NOMO-1 treated with DMSO at 0.1 percent for 48 hours (cell line): ENCODE measurements at regions not wholly inside any gene's neighbourhood (a gene's known extent, or its start where the extent isn't known, plus 50 kb on each side); places are given as distances from the start of the nearest gene placed in this dataset.
"Not testable (repeated sequence)": the region's sequence is repeated elsewhere in the genome, so short reads cannot be mapped to it uniquely, and the experiment has no call there.

Experiments
- DNase-seq: peaks from one replicate; lab custom pipeline; 2025; ENCODE audit not compliant: unreplicated experiment; lab: John Stamatoyannopoulos, UW

- DNase-seq = no peak
These were observed 104.7 kb upstream of the TRIM2 start for GRCh38 chr4:153099391-153100140.

- not testable (repeated sequence) for DNase-seq
These were observed 97.5 kb upstream of the TRIM2 start for GRCh38 chr4:153106736-153107135.

- no peak for DNase-seq
These were observed 97.0 kb upstream of the TRIM2 start for GRCh38 chr4:153107246-153107645.

GRCh38 chr4:153109296-153109849 is 94.9 kb upstream of the TRIM2 start:
- DNase-seq = no peak

DNA sequence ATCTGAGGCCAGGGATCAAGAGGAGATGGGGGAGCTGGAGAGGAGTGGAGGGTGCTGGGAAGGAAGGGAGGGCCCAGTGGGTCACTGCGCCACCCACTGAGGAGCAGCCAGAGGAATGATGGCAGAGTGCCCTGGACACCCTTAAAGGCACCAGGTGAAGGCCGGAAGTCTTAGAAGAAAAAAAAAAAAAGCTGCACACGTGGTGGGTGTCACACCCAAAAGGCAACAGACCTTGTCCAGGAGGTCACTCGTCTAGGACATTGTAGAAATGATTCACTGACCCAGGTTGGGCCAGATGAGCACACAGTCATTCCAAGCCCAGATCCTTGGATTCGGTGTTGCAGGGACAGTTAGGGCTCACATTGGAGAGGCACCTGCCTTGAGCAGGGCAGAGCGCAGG is 93.5 kb upstream of the TRIM2 start:
- no peak for DNase-seq

- no peak for DNase-seq
These were observed 92.7 kb upstream of the TRIM2 start for GRCh38 chr4:153111426-153112040.

GRCh38 chr4:153112041-153112441 is 92.2 kb upstream of the TRIM2 start:
- DNase-seq = no peak

- no peak for DNase-seq
These were observed 91.0 kb upstream of the TRIM2 start for GRCh38 chr4:153113061-153113837.

GRCh38 chr4:153113838-153114105 is 90.5 kb upstream of the TRIM2 start:
- DNase-seq = no peak

- no peak for DNase-seq
These were observed 89.4 kb upstream of the TRIM2 start for GRCh38 chr4:153114771-153115321.

DNA sequence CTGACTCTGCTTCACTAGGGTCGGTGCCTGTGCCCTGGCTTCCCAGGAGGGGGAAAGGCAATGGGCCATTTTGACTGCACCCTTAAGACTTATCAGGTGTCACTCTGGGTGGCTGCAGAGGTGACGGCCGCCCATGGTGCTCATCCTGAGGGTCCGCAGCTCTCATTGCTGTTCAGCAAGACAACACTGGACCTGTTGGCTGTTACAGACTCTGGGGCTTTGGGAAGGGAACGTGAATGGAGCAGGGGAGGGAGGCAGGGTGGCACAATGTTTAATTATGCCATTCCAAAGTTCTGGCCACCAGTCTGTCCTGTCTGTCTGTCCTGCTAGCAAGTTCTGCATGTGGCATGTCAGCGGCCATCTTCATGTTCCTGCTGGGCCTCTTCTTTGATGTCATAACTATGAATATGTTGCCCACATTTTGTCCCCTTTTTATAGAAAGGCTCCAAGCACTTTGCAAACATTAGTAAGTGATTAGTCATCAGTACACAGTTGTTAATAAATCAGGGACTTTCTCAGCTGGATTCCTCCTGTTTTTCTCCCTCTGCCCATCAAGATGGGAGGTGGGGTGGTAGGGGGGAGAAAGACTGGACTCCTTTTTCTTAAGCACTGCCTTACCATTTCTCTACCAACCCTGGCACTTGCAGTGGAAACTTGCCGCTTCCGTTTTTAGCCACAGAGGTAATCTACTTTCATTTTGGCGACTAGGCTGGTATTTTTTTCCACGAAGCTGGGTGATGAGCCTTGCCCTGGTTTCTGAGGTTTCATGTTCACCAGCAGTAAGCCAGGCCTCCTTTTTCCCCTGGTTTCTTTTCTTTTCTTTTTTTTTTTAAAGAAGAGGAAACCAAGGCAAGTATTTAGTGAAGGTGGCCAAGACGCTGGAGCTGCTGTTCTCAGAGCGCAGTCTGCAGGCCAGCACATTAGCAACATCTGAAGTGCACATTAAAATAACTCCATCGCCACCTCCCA is 88.6 kb upstream of the TRIM2 start:
- DNase-seq = peak; percentile 78

DNA sequence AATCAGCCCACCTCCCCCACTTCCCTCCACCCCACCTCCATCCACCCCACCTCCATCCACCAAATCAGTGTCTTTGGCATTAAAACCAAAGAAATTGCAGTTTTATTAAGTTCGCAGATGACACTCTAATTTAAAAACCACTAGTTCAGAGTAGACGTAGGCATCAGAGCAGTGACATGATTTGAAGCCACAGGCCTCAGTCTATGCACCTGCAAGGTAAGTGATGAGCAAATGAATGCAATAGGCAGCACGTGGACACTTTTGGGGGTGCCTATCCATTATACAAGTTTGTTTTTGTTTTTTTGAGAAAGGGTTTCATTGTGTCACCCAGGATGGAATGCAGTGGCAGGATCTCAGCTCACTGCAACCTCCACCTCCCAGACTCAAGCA is 88.0 kb upstream of the TRIM2 start:
- DNase-seq = no peak

DNA sequence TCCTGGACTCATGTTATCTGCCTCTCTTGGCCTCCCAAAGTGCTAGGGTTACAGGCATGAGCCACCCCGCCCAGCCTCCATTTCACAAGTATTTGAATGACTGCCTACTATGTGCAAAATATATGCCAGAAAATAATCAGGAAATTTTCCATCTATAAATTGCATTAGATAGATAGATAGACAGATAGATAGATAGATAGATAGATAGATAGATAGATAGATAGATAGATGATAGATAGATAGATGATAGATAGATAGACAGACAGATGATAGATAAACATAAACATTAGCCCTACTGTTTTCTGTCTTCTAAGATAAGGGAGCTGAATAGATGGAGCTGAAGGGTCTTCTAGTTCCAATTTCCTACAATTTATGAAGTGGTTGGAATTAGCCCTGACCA is 87.4 kb upstream of the TRIM2 start:
- no peak for DNase-seq

- DNase-seq = no peak
These were observed 86.7 kb upstream of the TRIM2 start for GRCh38 chr4:153117554-153117953.

GRCh38 chr4:153119626-153120025 is 84.6 kb upstream of the TRIM2 start:
- no peak for DNase-seq

DNA sequence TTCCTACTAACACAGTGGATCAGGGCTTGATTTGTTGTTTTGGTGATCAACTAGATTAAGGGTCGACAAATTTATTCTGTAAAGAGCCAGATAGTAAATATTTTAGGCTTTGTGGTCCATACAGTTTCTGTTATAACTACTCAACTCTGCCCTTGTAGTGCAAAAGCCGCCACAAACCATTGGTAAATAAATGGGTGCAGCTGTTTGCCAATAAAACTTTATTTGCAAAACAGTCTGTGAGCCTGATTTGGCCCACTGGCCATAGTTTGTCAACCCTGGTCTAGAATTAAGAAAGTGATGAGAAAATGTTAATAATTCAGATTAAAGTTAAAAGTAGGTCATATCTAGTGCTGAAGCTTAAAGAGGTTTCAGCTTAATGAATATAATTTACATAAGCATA is 84.0 kb upstream of the TRIM2 start:
- no peak for DNase-seq

DNA sequence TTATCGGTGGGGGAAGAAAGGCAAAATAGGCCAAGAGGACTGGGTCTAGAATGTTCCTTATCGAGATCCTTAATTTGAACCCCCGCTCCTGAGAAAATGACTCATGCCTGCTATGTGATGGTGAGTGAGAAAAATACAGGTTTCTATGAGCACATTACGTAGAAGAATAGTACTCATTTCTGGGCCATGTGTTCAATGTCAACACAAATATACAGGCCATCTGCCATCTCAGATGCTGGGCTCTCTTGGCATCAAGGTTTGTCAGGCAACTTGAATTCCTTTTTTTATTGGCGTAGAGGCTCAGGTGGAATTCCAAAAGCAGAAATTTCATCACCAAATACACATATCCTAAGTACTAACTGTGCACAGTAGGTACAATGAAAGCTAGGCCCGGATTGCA is 81.4 kb upstream of the TRIM2 start:
- no peak for DNase-seq

DNA sequence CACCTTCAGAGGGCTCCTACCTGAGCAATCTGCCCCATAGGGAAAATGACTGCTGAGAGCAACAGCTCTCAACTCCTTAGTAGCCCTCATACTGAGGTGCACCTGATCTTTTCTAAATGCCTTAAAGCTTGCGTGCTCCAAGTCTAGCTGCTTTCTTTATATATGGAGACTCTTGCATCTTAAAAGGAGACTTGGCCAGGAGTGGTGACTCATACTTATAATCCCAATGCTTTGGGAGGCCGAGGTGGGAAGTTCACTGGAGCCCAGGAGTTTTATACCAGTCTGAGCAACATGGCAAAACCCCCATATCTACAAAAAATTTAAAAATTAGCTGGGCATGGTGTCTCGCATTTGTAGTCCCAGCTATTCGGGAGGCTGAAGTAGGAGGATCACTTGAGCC is 78.1 kb upstream of the TRIM2 start:
- DNase-seq = no peak

GRCh38 chr4:153127760-153128494 is 76.3 kb upstream of the TRIM2 start:
- peak; percentile 81 for DNase-seq

DNA sequence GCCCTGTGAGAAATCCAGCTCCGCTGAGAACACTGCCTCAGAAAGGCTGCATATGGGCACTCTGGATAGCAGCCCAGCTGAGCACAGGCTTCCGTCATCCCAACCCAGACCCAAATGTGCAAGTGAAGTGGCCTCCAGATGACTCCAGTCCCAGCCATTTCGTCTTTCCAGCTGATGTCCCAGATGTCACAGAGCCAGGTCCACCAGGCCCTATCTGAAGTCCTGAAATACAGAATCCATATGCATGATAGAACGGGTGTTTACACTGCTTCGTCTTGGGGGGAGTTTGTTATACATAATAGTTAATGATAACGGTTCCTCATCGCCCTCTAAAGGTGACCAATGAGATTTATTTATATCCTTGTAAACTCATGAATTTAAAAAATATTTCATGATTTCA is 72.6 kb upstream of the TRIM2 start:
- DNase-seq = no peak
